NCI-H526 (cell line): ENCODE measurements at regions not wholly inside any gene's neighbourhood (a gene's known extent, or its start where the extent isn't known, plus 50 kb on each side); places are given as distances from the start of the nearest gene placed in this dataset.
A peak's percentile ranks its signal among the peaks of the same experiment; 100 is the strongest.
"Not testable (repeated sequence)": the region's sequence is repeated elsewhere in the genome, so short reads cannot be mapped to it uniquely, and the experiment has no call there.

Source experiments
- DNase-seq, 2 experiments: peaks; one replicate each; lab custom pipeline; 2025; lab: John Stamatoyannopoulos, UW

DNA sequence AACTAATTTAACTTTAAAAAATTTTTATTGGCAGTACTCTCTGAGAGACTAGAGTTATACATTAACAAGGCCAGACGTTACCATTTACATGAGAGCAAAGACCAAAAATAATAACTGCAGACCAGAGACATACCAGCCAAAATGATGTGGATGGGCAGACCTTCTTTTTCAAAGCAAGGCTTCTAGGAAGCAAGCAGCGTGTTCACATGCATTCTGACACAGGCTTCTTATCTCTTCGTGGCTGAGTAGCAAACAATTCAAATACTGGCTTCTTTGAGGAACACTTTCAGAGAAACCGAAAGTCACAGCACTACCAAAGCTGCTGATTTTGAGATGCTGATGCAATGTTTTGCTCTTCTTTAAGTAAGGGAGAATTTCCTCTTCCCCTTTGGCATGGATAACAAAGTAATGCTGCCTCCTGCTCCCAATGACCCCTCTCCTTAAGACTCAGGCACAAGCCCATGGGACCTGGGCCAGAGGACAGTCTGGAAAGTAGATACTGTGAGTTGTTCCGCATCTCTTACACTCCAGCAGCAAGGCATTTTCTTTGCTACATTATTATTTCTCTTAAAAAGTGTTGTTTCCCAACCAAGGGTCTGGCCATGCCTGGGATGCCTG lies 181.9 kb downstream of the MREG start:
- no peak for DNase-seq

DNA sequence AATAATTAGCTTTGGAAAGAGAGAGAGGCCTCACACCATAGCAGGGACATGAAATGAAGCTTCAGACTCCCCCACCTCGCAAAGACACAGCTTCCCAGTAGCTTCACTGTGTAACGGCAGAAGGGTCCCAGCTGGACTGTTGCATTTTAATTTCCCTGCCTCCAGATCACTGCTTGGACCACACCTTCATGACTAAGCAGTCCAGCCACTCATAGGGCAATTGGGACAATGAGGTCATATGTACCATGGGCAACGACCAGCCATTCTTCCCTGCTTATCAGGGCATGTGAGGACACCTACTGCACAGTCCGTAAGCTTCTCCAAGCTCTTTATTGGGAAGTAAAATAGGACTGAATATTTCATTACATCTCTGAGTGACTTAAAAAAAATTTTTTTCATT lies 183.0 kb downstream of the MREG start:
- no peak for DNase-seq

DNA sequence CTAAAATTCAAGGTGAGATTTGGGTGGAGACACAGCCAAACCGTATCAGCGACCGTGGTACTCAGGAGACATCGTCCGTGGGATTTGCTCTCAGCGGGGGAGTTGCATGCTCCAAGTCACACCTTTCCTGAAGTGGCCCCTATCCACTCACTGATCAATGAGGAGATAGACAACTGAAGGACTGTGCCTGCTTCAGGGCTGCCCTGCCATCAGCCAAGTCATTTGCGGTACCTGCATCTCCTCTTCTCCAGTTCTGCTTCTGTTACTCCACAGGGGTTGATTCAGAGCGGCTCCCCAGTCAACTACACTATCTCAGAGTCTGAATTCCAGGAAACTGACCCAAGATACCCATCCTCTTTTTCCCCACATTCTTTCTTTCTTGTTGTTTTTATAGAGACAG lies 184.1 kb downstream of the MREG start:
- DNase-seq, result no peak

DNA sequence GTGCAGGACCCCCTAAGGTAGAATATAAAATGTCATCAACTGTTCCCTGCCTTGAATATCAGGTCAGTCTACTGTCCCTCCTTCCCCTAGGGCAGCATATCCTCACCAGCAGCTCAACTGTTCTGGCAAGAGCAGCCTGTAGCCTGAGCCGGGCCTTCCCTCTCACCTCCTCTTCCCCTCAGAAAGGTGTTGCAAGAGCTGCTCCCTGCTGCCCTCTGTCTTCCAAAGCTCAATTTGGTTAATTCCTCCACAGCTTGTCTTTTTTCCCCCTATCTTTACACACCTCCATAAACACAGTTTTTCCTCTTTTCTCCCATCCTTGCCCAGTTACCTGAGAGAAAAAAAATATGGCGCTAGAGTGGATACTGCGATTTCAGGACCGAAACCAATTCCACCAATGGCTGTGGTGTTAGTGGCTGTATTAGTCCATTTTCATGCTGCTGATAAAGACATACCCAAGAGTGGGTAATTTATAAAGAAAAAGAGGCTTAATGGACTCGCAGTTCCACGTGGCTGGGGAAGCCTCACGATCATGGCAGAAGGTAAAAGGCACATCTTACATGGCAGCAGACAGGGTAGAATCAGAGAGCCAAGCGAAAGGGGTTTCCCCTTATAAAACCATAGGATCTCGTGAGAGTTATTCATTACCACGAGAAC lies 184.7 kb downstream of the MREG start:
- peak; percentile 28 to 73 for DNase-seq

DNA sequence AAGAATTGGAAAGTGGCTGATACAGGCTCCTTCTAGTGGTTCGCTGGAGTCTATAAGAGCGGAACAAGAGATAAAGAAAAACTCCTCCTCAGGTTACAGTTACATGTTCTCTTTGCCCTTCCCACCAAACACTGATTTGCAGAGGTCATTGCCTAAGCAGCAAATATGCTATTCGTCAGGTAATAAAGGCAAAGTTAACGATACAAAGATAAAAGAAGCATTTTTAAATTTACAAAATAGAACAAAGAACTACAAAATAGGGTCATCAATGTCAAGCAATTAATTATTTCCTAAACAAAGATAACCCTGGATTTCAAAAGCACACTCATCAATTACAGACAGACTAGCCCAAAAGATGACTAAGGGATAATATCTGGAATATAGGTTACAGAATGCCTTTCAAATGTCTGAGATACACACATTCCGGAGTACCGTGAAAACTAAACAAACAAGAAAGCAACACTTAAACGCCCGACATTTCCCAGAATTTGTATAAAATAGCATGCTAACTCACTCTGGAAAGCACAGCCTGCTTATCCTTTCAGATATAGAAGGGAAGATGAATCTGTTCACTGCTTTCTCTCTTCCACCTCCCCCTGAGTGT lies 186.4 kb downstream of the MREG start:
- no peak for DNase-seq

DNA sequence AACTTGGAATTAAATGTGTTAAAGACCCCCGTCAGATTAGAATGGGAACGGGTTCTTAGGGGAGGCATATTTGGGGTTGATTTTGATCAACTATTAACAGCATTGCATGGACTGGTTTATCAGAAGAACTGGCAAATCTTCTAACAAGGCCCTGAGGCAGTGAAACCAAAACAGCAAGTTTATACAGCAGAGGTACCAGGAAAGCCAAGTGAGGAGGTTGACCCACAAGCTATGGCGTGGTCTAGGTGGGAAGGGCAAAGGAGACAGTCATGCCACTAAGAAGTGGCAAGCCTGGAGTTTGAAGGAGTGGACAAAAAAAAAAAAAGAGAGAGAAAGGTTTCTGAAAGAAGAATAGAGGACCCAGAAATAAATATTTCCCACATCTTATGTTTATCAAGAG lies 187.0 kb downstream of the MREG start:
- no peak for DNase-seq

DNA sequence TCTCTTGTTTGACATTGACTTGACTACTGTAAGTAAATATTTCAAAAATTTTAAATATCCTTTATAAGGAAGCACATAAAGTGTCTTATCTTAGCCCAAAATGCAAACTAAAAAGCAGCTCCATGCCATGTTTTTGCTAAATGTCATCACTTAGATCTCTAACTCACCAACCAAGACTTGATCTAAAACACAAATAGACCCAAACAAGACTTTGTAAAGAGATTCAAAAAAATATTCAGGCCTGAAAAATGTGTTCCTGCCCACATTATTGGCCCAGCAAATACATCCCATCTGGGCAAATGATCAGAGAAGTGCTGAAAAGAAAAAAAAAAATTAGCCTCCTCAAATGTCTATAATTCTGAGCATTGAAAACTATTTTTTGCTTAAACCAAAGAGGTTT lies 187.6 kb downstream of the MREG start:
- DNase-seq, result no peak

DNA sequence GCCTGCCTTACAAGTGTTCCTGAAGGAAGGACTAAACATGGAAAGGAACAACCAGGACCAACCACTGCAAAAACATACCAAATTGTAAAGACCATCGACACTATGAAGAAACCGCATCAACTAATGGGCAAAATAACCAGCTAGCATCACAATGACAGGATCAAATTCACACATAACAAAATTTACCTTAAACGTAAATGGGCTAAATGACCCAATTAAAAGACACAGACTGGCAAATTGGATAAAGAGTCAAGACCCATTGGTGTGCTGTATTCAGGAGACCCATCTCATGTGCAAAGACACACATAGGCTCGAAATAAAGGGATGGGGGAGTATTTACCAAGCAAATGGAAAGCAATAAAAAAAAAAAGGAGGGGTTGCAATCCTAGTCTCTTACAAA lies 192.1 kb downstream of the MREG start:
- DNase-seq, result not testable (repeated sequence)

DNA sequence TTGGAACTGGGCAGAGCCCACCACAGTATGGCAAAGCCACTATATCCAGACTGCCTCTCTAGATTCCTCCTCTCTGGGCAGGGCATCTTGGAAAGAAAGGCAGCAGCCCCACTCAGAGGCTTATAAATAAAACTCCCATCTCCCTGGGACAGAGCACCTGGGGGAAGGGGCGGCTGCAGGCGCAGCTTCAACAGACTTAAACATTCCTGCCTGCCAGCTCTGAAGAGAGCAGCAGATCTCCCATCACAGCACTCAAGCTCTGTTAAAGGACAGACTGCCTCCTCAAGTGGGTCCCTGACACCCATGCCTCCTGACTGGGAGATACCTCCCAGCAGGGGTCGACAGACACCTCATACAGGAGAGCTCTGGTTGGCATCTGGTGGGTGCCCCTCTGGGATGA lies 193.6 kb downstream of the MREG start:
- not testable (repeated sequence) for DNase-seq

DNA sequence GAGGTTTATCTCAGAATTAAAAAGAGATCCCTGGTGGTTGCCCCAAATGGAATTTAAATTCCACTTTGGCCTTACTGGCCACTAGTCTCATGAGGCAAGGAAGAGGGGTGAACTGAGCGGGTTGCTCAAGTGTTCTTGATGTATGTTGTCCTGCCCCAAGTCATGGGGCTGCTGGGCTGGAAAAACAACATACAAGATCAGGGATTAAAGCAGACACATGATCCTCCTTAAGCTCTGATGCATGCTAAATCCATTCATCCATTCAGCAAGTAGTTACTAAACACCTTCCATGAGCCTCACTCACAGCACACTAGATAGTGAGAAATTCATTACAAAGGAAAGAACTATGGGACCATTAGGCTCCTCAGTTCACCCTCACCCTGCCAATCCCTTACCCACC lies 196.3 kb downstream of the MREG start:
- DNase-seq, result no peak

DNA sequence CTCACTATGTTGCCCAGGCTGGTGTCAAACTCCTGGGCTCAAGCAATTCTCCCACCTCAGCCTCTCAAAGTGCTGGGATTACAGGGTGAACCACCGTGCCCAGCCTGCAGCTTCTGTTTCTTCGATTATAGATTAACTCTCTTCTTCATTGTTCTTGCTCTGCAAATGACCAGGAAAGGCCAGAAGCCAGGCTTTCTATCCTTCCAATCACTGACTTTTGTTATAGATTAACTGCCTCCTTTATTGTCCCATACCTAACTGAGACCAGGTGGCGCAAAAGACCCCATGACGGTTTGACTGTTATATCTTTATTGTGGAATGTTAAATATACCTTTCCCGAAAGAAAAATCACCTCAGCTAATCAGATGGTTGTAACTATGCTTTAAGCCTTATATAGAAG lies 196.9 kb downstream of the MREG start:
- no peak for DNase-seq

DNA sequence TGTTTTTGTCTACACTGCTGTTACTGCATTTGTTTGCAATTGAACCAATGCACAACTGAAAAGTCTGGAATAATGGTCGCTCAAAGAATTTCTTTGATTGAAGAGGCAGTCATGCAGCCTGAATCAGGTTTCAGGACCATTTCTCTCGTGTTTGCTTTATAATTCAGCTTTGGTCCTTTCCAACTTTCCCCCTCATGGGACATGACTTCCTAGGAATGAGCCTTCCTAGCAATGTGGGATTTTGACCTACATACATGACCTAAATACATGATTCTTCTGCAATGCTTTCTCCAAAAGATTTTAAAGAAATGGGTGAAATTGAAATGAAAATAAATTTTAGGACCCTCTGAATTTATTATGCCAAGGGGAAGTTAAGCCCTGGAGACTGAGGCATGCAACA lies 197.4 kb downstream of the MREG start:
- no peak for DNase-seq

DNA sequence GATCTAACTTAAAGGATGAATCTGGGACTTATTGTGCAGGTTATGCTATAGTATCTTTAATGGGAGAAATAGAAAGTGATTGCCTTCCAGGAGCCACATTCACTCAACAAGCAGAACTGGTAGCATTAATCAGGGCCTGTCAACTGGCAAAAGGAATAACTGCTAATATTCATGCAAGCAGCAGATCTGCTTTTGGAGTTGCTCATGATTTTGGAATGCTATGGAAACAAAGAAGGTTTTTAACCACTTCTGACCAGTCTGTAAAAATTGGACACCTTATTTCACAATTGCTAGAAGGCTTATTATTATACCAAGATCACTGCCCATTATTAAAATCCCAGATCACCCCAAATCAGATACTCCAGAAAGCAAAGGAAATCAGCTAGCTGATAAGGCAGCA lies 200.4 kb downstream of the MREG start:
- no peak for DNase-seq

DNA sequence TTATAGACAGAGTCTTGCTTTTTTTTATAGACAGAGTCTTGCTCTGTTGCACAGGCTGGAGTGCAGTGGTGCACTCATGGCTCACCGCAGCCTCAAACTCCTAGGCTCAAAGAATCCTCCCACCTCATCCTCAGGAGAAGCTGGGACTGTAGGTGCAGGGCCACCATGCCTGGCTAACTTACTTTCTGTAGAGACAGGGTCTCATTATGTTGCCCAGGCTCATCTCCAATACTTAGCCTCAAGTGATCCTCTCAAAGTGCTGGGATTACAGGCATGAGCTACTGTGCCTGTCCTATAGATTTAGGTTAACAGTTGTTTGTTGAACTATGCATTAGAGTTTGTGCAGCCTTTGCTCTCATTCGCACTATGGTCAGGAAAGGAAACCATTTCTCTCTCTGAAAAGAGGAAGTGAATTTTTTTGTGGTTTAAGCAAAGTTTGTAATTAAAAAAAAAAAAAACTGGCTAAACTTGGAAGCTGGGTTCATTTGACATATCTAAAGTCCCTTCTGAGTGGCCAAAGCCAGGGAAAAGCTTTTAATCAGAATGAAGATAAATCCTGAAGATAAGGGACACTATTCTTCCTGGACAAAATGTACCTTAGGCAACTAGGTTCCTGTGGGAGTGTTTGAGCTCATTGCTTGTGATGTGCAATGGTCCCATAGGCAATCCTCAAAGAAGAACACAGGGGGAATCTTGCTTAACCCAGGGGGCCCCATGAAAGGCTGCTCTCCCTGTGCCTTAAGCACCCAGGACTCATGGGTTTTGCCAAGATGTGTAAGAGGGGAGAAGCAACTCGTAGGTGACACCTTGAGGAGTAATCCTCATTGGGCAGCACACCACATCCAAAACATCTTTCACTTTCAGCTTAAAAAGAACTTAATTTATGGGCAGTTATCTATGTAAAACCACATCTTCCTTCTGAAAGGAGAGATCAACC lies 201.7 kb downstream of the MREG start:
- DNase-seq, result no peak

DNA sequence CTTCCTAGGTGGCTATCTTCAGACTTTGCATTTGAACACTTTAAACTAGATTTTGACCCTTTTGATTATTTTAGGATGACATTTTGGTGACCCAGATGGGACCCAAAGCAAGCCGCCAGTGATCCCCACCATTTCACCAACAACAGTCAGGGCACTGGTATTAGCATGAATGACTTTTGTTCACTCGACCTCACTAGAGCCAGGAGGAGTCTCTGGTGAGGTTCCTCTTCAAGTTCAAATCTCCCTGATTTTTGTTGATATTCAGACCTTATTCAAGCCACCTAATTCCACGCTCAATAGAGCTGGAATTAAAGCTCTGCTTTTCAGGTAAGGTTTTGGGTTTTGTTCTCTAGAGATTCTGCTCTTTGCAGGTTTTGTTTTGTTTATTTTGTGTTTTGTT lies 202.3 kb downstream of the MREG start:
- DNase-seq, result no peak

DNA sequence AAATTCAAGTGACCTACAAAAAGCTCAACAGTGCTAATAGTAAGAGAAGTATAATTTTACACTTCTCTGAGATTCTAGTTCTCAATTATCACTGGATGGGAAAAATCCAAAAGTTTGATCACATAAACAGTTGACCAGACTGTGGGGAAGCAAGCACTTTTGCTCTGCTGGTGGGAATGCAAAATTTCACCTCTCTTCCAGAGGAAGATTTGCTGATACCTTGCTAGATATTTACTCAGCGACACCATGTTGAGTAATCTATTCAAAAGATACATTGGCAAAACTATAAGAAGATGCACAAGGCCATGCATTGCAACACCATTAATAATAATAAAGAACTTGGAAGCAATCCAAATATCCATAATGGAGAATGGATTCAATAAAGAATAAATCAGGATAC lies 204.4 kb downstream of the MREG start:
- no peak for DNase-seq

DNA sequence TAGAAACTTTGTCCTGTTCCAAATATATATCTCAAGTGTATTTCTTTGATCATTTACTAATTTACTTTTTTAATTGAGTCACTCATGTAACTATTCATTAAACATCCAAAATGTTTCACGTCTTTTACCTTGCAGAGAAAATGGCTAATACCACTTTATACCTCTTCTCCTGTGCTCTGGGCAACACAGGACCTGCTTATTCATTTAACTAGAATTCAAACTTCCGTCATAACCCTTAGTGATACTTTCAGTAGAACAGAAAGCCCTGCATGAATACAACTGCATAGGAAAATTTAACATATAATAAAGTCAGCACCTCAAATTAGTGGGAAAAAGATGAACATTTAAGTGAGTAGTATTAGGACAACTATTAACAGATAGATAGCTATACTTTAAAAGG lies 205.2 kb downstream of the MREG start:
- no peak for DNase-seq

DNA sequence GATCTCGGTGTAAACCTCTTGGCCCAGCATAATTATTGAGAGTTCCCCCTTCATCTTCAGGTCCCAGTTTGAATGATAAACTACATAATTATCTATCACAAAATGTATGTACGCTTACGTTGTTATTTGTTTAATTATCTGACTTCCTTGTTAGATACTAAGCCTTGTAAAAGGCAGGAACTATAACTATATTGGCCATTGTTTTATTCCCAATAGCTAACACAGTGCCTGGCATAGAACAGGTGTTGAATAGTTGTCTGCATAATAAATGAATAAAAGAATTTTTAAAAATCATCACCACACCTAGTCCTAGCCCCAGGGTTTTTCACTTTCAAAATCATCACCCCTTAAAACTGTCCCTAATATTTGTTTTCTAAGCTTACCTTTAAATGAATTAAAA lies 207.9 kb downstream of the MREG start:
- no peak for DNase-seq

DNA sequence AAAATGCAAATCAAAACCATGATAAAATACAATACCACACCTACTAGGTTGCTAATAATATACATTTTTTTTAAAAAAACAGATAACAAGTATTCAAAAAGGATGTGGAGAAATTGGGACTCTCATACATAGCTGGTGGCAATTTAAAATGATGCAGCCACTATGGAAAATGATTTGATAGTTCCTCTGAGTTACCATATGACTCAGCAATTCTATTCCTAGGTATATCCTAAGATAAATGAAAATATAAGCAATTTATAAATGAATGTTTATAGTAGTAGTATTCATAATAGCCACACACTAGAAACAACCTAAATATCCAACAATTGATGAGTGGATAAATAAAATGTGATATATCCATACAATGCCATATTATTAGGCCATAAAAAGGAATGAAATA lies 210.2 kb downstream of the MREG start:
- DNase-seq, result no peak

DNA sequence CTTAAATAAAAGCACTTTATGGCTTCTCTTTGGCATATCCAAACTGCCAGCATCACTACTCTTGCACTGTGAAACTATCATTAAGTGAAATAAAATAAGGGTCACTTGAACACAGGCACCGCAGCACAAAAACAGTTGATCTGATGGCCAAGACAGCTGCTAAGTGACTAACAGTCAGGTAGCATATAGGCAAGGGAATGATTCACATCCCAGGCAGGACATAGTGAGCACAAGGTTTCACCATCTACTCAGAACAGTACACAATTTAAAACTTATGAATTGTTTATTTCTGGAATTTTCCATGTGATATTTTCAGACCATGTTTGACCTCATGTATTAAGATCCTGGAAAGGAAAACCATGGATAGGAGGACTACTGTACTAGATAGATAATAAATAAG lies 214.2 kb downstream of the MREG start:
- DNase-seq, result no peak

DNA sequence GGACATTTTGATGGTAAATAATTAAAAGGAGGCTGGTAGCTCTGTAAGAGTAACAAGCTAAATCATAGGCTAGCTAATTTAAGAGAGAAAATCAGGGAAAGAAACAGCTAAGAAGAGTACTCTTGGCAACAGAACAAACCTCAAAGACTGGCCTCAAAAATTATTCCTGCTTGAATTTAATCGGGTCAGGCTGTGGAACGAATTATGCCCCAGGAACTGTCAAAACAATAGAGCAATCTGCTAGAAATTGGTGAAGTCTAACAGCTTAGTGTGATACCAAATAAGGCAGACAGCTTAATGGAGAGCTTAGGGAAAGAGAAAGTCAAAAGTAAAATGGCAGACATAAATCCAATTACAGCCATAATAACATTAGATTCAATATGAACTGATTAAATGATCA lies 215.7 kb downstream of the MREG start:
- DNase-seq, result no peak

DNA sequence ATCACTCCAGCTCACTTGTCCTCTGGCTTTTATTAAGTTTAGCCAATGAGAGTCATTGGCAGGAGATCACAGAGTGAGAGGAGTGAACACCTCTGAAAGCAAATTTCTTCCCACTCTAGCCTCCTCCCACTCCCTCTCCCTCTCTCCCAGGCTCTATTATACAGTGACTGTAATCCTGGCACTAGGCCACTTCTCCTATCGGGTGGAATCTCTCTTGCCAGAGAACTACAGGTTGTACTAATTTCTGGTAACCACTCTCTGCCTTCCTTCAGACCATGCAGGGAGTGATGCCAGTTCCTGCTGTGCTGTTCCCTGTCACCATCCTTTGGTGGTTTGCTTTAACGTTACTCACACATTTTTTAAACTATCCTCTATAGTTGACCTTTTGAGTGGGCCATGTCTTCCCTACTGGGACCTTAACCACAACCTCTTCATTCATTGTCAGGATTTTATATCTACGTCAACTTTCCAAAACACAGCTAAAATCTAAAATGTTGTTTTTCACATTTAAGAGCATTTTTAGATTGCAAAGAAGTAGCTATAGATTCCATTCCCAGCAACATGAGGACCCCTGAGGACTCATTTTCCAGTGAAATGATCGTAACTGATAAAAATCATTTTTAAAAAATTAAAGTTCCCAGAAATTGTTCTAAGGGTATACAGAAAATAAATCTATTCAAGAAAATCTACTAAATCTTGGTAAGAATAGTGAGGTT lies 217.1 kb downstream of the MREG start:
- no peak for DNase-seq
